Lower leg skin (tissue), 4 donors: ENCODE measurements at regions not wholly inside any gene's neighbourhood (a gene's known extent, or its start where the extent isn't known, plus 50 kb on each side); places are given as distances from the start of the nearest gene placed in this dataset.

Experiments
- DNase-seq, 2 donors: peaks; one replicate each; pipeline ENCODE4 v3.0.0-alpha.2; 2019; ENCODE audit warnings: low spot score in 2 of 2
- H3K4me3 ChIP-seq: fragments of 200-600 bp; sonication (generic); 2 replicates; pipeline ENCODE4 v1.5.1; 2017; ENCODE audit warnings: mild to moderate bottlenecking, low read depth; ENCODE audit not compliant: poor library complexity, severe bottlenecking
- POLR2A ChIP-seq, 2 donors: fragments of 450-650 bp; IDR thresholded peaks; one replicate each; pipeline ENCODE4 v1.6.1; 2016 to 2017; ENCODE audit warnings: antibody characterized with exemption in 2 of 2, mild to moderate bottlenecking in 1 of 2, moderate library complexity in 1 of 2
- WGBS, 2 donors: methylation state at CpG; one replicate each; pipeline ENCODE4 v1.1.5; 2018; 5-methylcytosine and 5-hydroxymethylcytosine counted together
- intact Hi-C: fragments of 100-400 bp; cut with DNase I; formaldehyde crosslinking; loops from one replicate; pipeline ENCODE4 v1.15.0; 2023; ENCODE audit warnings: low total_unique reads
- TF ChIP-seq, protein P1 (sequence below), 3 donors: fragments of 450-650 bp; IDR thresholded peaks; one replicate each; pipeline ENCODE4 v1.5.1; 2016; ENCODE audit warnings: antibody characterized with exemption in 3 of 3, mild to moderate bottlenecking in 3 of 3, moderate library complexity in 2 of 3

DNA sequence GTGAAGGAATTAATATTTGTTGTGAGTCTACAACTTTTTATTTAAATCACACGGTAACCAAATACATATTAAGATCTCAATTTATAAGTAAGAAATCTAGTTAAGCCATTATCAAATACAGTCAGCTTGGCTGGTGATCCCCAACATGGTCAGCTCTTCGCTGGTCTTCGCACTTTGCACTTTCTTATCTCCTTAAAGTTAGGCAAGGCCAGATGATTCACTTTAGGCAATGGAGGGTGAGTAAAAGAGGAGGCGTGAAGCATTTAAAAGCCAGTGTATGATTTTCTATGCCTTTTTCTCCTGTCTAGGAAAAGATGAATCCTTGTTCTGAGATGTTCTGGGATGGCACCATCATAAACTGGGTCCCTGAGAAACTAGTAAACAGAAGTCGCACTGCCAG lies 793.7 kb upstream of the ARGLU1 start:
- intact Hi-C loops: no loop called here
- TF ChIP-seq, protein P1, sequence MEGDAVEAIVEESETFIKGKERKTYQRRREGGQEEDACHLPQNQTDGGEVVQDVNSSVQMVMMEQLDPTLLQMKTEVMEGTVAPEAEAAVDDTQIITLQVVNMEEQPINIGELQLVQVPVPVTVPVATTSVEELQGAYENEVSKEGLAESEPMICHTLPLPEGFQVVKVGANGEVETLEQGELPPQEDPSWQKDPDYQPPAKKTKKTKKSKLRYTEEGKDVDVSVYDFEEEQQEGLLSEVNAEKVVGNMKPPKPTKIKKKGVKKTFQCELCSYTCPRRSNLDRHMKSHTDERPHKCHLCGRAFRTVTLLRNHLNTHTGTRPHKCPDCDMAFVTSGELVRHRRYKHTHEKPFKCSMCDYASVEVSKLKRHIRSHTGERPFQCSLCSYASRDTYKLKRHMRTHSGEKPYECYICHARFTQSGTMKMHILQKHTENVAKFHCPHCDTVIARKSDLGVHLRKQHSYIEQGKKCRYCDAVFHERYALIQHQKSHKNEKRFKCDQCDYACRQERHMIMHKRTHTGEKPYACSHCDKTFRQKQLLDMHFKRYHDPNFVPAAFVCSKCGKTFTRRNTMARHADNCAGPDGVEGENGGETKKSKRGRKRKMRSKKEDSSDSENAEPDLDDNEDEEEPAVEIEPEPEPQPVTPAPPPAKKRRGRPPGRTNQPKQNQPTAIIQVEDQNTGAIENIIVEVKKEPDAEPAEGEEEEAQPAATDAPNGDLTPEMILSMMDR (IDR thresholded peaks at IDR 0.05): no peak
- no peak for TF ChIP-seq POLR2A (IDR thresholded peaks at IDR 0.05)
- H3K4me3 ChIP-seq: no peak overlapping the region
- WGBS, 2 donors: 89 to 90% methylated on average over 5 of the region's 5 CpGs
- DNase-seq: no peak

DNA sequence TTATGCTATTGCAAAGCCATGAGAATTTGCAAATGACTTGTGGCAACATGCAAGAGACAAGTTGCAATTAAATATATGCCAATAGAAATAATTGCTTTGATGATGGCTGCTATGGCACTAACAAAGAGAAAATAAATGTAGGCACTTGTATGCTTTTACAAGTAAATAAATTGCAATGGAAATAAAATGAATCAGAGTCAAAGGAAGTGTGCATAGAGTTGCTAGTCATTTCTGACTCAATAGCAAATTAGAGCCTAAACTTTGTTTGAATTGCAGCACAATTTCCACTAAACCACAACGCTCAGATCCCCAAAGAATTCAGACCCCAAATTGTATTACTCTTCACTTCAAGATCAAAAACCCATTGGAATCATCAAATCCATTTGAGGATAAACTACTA lies 792.1 kb upstream of the ARGLU1 start:
- TF ChIP-seq POLR2A (IDR thresholded peaks at IDR 0.05): no peak
- TF ChIP-seq, protein P1 (IDR thresholded peaks at IDR 0.05): no peak
- WGBS, 2 donors: 91 to 93% methylated on average over 1 of the region's 1 CpG
- DNase-seq: no peak
- H3K4me3 ChIP-seq: no peak overlapping the region
- intact Hi-C loops: no loop called here

DNA sequence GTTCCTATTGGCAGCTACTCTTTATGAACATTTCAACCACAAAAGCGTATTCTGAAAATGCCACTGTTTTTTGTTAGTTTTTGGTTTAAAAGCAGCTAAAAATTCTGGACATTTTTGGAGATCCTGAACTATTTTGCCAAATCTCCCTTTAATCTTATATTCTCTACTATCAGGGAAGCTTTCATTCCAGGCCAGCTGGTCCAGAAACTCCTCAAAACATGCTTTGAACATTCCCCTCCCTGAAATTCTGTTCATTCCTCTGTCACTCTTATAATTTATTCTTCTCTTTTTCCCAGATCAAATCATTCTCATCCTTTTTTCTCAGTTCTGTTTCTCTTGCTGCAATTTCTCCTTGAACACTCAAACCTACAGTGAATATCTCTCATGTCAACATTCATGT lies 790.9 kb upstream of the ARGLU1 start:
- no peak for DNase-seq
- WGBS, 2 donors: 63 to 78% methylated on average over 1 of the region's 1 CpG
- intact Hi-C loops: no loop called here
- TF ChIP-seq, protein P1 (IDR thresholded peaks at IDR 0.05): no peak
- no peak for TF ChIP-seq POLR2A (IDR thresholded peaks at IDR 0.05)
- H3K4me3 ChIP-seq: no peak overlapping the region

DNA sequence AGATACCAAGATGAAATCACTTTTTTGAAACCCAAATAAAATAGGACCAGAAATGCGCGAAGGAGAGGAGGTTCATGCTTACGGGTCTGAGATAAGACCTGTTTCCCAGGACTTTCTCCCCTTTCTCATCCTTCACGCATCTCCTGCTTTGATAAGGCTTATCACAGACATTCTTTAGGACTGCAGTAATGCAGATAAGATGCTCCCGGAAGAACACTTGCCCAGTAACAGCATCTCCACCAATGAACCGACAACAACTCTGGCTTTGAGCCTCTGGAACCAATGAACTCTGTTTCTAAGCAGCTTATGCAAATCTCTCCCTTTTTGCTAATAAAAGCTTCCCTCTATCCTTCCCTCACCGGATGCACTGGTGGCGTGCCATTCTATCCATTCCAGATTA lies 783.4 kb upstream of the ARGLU1 start:
- intact Hi-C loops: no loop called here
- 87 to 88% methylated on average over 8 of the region's 8 CpGs for WGBS, 2 donors
- TF ChIP-seq, protein P1 (IDR thresholded peaks at IDR 0.05): no peak
- TF ChIP-seq POLR2A (IDR thresholded peaks at IDR 0.05): no peak
- DNase-seq: no peak
- H3K4me3 ChIP-seq: no peak overlapping the region

- 82 to 85% methylated on average over 2 of the region's 2 CpGs for WGBS, 2 donors
- TF ChIP-seq, protein P1 (IDR thresholded peaks at IDR 0.05): no peak
- TF ChIP-seq POLR2A (IDR thresholded peaks at IDR 0.05): no peak
- DNase-seq: no peak
- H3K4me3 ChIP-seq: no peak overlapping the region
- intact Hi-C loops: no loop called here
Observed at GRCh38 chr13:107348925-107349324, 781.0 kb upstream of the ARGLU1 start.

GRCh38 chr13:107348471-107348870 lies 780.5 kb upstream of the ARGLU1 start:
- no peak overlapping the region for H3K4me3 ChIP-seq
- DNase-seq: no peak
- 62 to 70% methylated on average over 6 of the region's 6 CpGs for WGBS, 2 donors
- intact Hi-C loops: no loop called here
- TF ChIP-seq POLR2A (IDR thresholded peaks at IDR 0.05): no peak
- TF ChIP-seq, protein P1 (IDR thresholded peaks at IDR 0.05): no peak
